NCI-H2107 (cell line): ENCODE measurements at regions not wholly inside any gene's neighbourhood (a gene's known extent, or its start where the extent isn't known, plus 50 kb on each side); places are given as distances from the start of the nearest gene placed in this dataset.
"Not testable (repeated sequence)": the region's sequence is repeated elsewhere in the genome, so short reads cannot be mapped to it uniquely, and the experiment has no call there.

Experiments
- DNase-seq: peaks from one replicate; lab custom pipeline; 2025; lab: John Stamatoyannopoulos, UW

DNA sequence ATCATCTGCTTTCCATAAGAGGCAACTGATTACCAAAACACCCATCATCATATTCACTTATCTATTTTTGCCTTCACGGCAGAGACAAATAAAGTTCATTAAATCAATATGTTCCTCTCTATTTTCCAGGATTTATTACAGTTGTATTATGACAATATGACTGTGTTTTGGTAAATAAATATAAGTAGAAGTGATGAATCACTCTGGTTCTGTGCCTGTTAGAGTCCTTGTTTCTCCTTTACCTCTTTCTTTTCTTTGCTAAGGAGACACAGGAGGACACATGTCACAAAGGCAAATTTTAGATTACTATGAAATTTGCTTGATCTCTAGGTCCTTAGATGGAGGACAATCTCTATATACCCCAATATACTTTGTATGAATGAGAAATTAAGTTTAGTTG lies 152.6 kb upstream of the PLSCR5 start:
- no peak for DNase-seq

DNA sequence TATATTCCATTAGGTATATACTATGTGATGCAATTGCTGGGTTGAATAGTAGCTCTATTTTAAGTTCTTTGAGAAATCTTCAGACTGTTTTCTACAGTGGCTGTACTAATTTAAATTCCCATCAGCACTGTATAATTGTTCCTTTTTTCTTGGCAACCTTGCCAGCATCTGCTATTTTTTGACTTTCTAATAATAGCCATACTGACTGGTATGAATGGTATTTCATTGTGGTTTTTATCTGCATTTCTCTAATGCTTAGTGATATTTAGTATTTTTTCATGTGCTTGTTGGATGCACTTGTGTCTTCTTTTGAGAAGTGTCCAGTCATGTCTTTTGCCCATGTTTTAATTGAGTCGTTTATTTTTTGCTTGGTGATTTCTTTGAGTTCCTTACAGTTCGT lies 145.1 kb upstream of the PLSCR5 start:
- no peak for DNase-seq

GRCh38 chr3:146747928-146748327 lies 142.8 kb upstream of the PLSCR5 start:
- DNase-seq, result no peak

DNA sequence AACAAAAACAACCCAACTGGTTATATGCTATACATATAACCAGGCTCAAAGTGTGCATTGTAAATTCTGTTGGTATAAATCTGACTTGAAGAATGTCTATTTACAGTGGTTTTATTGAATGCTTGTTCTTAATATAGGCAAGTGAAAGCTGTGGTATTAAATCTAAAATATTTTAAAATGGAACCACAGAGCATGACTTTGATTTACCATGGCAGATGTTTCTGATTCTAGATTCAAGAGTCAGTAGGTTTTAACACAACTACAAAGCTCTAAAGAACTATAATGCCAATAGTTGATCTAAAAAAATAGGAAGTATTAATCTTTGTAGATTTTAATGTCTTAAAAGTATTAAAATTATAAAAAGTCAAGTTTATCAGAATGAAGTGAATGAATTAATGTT lies 141.9 kb upstream of the PLSCR5 start:
- DNase-seq, result no peak

GRCh38 chr3:146746190-146746589 lies 141.0 kb upstream of the PLSCR5 start:
- DNase-seq, result no peak

DNA sequence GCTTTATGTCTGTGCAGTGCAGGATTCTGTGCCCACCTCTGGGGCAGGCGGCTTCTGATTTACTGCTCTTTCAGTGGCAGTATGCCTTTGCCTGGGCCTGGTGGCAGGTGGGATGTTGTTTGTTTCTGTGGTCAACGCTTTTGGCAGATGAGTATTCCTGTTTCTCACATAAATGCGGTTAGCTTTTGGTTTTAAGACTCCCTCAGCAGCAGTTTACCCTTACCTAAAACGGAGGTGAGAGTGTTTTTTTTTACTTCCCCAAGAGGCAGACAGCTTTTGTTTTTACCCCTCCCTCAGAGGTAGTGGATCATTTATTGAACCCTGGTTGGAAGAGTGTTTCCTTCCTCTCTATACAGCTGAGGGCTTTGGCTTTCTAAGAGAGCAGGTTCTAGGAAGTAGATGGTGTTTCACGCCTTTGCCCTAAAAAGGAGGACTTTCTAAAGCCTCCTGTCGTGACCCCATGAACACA lies 134.1 kb upstream of the PLSCR5 start:
- DNase-seq, result peak; percentile 5

DNA sequence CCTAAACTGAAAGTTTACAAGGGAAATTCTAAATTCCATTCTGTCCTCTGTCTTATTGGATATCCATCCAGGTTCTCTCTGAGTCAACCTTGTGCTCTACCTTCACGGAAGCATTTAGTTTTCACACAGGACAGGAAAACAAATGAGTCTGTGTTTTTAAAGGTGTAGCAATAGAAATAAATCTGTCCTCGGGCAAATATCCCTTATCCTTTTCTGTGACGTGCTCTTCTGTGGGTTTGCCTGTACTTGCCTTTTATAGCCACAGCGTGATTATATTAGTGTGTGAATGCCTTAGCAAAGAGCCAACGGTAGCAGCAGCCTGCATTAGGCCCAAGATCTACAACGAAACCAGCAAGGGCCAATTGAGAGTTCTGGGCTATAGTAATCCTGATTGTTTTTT lies 127.2 kb upstream of the PLSCR5 start:
- DNase-seq, result no peak

GRCh38 chr3:146715170-146715569 lies 110.0 kb upstream of the PLSCR5 start:
- no peak for DNase-seq

- DNase-seq, result no peak
These were observed 107.7 kb upstream of the PLSCR5 start for GRCh38 chr3:146712806-146713205.

- no peak for DNase-seq
These were observed 104.8 kb upstream of the PLSCR5 start for GRCh38 chr3:146709969-146710368.

GRCh38 chr3:146705225-146705624 lies 100.1 kb upstream of the PLSCR5 start:
- no peak for DNase-seq

GRCh38 chr3:146702237-146702636 lies 97.1 kb upstream of the PLSCR5 start:
- no peak for DNase-seq

- DNase-seq, result no peak
These were observed 96.1 kb upstream of the PLSCR5 start for GRCh38 chr3:146701246-146701645.

- DNase-seq, result not testable (repeated sequence)
These were observed 94.9 kb upstream of the PLSCR5 start for GRCh38 chr3:146700025-146700424.

- DNase-seq, result no peak
These were observed 87.1 kb upstream of the PLSCR5 start for GRCh38 chr3:146692254-146692653.

- DNase-seq, result no peak
These were observed 80.1 kb upstream of the PLSCR5 start for GRCh38 chr3:146685050-146685814.

DNA sequence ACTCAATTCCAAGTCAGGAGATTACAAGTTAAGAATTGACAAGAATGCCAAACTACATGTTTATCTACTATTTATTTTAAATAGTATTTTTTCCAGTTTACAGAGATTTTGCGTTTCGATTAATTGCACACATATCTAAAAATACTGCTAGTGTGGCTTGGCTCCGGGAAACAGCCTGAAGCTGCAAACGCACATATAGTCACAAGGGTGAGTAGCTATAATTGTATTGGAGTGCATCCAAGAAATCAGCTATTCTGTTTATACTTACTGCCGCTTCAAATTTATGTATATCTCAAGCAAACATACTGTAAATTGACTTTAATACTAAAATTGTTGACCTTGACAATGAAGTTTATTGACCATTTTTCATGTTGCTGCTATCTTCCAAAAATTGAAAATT lies 77.0 kb upstream of the PLSCR5 start:
- DNase-seq, result no peak

DNA sequence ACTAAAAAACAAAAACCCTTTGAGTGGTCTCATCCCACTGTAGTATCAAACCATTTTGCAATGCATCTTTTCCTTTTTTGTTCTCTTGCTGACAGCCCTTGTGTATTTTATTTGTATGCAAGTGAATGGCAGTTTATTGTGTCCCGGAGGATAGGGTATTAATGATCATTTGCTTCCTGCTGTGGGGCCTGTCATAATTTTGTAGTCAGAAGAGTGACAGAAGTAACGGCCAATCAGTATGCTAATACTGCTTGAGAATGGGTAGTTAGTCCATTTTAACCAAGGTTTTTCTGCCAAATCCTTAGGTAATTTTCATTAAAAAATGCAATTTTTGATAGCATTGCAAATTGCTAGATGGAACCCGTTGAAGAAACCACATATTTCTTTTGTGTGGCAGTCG lies 75.5 kb upstream of the PLSCR5 start:
- DNase-seq, result no peak

DNA sequence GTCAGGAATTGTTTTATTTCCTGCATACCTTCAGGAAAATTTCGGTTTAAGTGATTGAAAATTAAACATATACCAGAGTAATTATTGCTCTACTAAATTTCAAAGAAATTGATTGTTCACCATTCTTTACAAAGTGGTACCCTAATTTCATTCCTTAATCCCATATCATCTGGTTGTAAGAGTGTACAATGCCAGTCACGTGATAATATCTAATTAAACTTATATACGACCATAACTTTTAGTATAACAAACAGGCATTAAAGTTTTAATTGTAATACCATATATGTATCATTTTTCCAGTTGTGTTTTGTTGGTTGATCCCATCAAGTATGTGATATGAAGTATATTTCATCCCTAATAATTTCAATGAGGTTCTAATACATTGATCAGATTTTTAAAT lies 74.8 kb upstream of the PLSCR5 start:
- no peak for DNase-seq

DNA sequence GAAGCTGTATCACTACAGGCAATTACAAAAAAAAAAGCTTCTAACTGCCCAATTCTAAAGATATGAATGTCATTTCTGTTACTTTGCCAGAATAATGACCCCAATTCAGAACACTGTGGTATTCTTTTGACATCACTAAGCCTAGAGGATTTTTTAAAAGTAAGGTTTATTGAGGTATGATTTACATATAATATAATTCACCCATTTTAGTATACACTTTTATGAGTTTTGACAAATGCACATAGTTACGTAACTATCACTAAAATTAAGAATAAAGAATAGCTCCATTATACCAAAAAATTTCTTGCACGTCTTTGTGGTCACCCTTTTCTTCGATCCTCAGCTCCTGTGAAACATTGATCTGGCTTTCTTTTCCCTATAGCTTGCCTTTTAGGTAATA lies 74.0 kb upstream of the PLSCR5 start:
- DNase-seq, result no peak

GRCh38 chr3:146672941-146673340 lies 67.8 kb upstream of the PLSCR5 start:
- no peak for DNase-seq

- DNase-seq, result no peak
These were observed 59.3 kb upstream of the PLSCR5 start for GRCh38 chr3:146664403-146664802.

DNA sequence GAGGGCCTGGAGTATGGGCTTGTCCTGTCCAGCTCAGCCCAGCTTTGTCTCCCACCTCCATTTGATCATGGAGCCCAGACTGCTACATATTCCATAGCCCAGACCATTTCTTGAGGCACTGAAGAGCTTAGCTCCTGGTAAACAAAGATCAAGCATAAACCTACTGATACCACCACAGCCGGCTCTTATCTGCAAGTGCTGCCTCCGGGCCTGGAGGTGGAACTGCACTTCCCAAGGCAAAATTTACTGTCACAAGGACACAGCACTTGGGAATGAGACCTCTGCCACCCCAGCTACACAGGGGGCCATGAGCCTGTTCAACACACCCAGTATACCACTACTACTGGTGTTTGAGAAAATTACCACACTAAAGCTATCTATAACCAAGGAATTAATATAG lies 53.7 kb upstream of the PLSCR5 start:
- no peak for DNase-seq

DNA sequence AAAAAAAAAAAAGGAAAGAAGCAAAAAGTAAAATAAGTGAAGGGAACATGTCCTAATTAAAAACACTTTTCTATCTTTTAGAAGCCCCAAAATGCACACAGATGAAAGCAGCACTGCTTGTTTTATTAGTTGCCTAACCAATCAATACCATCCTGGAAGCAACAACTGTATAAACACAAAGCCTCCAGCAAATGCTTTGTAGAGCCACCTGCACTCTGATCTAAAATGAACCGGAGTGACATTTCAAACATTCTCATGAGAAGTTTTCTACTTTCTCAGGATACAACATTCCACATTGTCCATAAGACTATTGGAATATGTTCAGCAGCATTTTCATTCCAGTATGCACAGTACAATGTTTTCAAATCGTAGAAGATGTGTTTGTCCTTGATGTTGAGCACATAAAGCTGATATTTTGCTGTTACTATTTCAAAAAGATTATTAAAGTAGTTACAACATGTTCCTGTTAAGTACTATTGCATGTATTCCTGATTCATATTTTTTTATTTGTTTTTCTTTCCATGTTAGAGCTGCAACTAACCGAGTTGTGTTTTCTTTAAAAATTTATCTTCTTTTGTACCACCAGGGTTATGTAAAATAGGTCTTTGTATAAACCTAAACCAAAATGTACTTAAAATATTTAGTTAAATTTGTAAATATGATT lies 50.3 kb upstream of the PLSCR5 start:
- no peak for DNase-seq
